ENCODE measurements at regions not wholly inside any gene's neighbourhood (a gene's known extent, or its start where the extent isn't known, plus 50 kb on each side); places are given as distances from the start of the nearest gene placed in this dataset.

GRCh38 chr2:128591861-128592822, 273.5 kb upstream of the HS6ST1 start:
- Histone ChIP-seq H3K4me3 (ENCODE audit: control insufficient read depth in 1 of 7, extremely low read depth in 1 of 7, insufficient read depth in 4 of 7, low read depth in 2 of 7, low read length in 6 of 7) (no peak overlapping the region), H3K4me1 (ENCODE audit: control extremely low read depth in 1 of 4, control insufficient read depth in 4 of 4, insufficient read depth in 4 of 4, low read length in 3 of 4) (peaks cover 0 to 16% (median 10%) of the 10 kb centered on the region in 4 experiments), H3K27ac (ENCODE audit: insufficient read depth in 1 of 2, low read depth in 1 of 2, low read length in 2 of 2, poor library complexity in 1 of 2, severe bottlenecking in 2 of 2) (no peak overlapping the region), H3K27me3 (replicated peaks in 2 of 5; ENCODE audit: control insufficient read depth in 4 of 5, insufficient read depth in 5 of 5, low read length in 4 of 5) (no peaks in the 10 kb centered on the region), H3K36me3 (ENCODE audit: control insufficient read depth in 4 of 4, insufficient read depth in 4 of 4, low read length in 3 of 4) (no peaks in the 10 kb centered on the region), H3K9me3 (ENCODE audit: control extremely low read depth in 1 of 5, control insufficient read depth in 4 of 5, insufficient read depth in 2 of 5, low read depth in 1 of 5, low read length in 4 of 5) (no peaks in the 10 kb centered on the region)
- ChIA-PET CTCF (no interaction called here), POLR2A (no interaction called here)
- 92% methylated on average over 8 of the region's 11 CpGs for WGBS (ENCODE audit: insufficient coverage)
- DNase-seq: no peak

DNA sequence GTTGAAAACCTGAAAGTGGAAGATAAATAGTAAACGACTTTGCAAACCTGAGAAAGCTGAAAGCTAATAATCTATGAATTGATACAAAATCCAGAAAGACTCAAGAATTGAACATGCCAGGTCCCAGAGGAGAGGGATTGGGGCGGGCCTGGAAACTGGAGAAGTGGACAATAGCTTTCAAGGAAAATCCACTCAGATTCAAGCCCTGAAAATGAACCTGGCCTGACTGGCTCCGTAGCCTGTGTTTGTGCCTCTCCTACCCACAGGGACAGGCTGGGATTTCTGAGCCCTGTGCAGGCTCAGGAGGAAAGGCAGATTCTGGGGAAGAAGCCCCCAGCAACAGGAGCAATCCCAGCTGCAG, 274.8 kb upstream of the HS6ST1 start:
- ChIA-PET POLR2A (no interaction called here), CTCF (no interaction called here)
- WGBS (ENCODE audit: insufficient coverage): 93% methylated on average over 3 of the region's 3 CpGs

DNA sequence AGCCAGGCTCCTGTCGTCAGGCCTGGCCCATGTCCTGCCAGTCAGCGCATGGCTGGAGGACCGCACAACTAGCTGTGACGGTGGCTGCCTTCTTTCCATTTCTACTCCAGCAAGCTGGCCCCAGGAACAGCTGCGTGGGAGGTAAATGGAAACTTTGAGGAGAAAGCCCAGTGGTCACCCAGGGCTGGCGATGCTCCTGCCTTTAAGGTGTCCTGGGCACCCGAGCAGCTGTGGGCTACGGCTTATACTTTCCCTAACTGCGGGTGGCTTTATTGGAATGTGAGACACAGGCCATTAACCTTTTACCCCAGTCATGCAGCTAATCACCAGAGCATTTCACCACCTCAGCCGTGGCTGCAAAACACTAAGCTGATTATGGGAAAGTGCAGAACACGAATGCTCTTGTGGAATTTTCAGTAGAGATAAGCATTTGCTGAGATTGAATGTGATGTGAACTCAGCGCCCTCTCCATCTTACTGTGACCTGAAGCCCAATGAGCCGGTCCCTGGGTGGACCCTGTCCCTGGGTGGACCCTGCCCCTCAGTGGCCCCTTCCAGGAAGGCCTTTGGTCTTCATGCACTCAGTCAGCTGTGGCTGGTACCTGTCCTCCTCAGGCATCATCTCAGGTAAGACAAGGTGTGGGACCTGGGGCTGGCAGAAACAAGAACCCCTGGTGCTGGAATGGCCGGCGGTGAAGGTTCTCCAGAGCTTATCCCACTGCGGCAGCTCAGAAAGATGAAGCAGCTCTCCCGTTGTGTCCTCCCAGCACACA, 275.4 kb upstream of the HS6ST1 start:
- POLR2A ChIA-PET: no interaction called here
- Histone ChIP-seq H3K27me3 (replicated peaks in 2 of 5; ENCODE audit: control insufficient read depth in 4 of 5, insufficient read depth in 5 of 5, low read length in 4 of 5) (no peaks in the 10 kb centered on the region), H3K4me3 (ENCODE audit: control insufficient read depth in 1 of 7, extremely low read depth in 1 of 7, insufficient read depth in 4 of 7, low read depth in 2 of 7, low read length in 6 of 7) (no peak overlapping the region), H3K36me3 (ENCODE audit: control insufficient read depth in 4 of 4, insufficient read depth in 4 of 4, low read length in 3 of 4) (no peaks in the 10 kb centered on the region), H3K4me1 (ENCODE audit: control extremely low read depth in 1 of 4, control insufficient read depth in 4 of 4, insufficient read depth in 4 of 4, low read length in 3 of 4) (peaks cover 0 to 16% (median 10%) of the 10 kb centered on the region in 4 experiments), H3K9me3 (ENCODE audit: control extremely low read depth in 1 of 5, control insufficient read depth in 4 of 5, insufficient read depth in 2 of 5, low read depth in 1 of 5, low read length in 4 of 5) (no peaks in the 10 kb centered on the region), H3K27ac (ENCODE audit: insufficient read depth in 1 of 2, low read depth in 1 of 2, low read length in 2 of 2, poor library complexity in 1 of 2, severe bottlenecking in 2 of 2) (no peak overlapping the region)
- no peak for DNase-seq
- CTCF ChIA-PET: no interaction called here
- WGBS (ENCODE audit: insufficient coverage): 98% methylated on average over 14 of the region's 17 CpGs

More for the DNA sequence above, 274.8 kb upstream of the HS6ST1 start:
- DNase-seq: no peak
- Histone ChIP-seq H3K4me3 (ENCODE audit: control insufficient read depth in 1 of 7, extremely low read depth in 1 of 7, insufficient read depth in 4 of 7, low read depth in 2 of 7, low read length in 6 of 7) (no peak overlapping the region), H3K27ac (ENCODE audit: insufficient read depth in 1 of 2, low read depth in 1 of 2, low read length in 2 of 2, poor library complexity in 1 of 2, severe bottlenecking in 2 of 2) (no peak overlapping the region), H3K36me3 (ENCODE audit: control insufficient read depth in 4 of 4, insufficient read depth in 4 of 4, low read length in 3 of 4) (no peaks in the 10 kb centered on the region), H3K9me3 (ENCODE audit: control extremely low read depth in 1 of 5, control insufficient read depth in 4 of 5, insufficient read depth in 2 of 5, low read depth in 1 of 5, low read length in 4 of 5) (no peaks in the 10 kb centered on the region), H3K4me1 (ENCODE audit: control extremely low read depth in 1 of 4, control insufficient read depth in 4 of 4, insufficient read depth in 4 of 4, low read length in 3 of 4) (peaks cover 0 to 16% (median 10%) of the 10 kb centered on the region in 4 experiments), H3K27me3 (replicated peaks in 2 of 5; ENCODE audit: control insufficient read depth in 4 of 5, insufficient read depth in 5 of 5, low read length in 4 of 5) (no peaks in the 10 kb centered on the region)

DNA sequence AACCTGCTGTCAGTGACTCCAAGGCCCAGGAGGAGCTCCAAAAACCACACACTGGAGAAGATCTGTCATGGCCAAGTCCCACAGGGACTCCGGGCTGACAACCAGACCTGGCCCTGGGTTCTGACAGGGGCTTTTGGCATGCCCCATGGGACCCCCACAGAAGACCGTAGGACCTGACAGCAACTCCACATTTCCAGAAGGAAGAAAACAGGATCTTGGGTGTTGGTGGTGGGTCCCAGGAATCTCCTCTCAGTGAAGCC, 275.9 kb upstream of the HS6ST1 start:
- no peaks in the 10 kb centered on the region for H3K27me3 ChIP-seq (replicated peaks in 2 of 5; ENCODE audit: control insufficient read depth in 4 of 5, insufficient read depth in 5 of 5, low read length in 4 of 5)
- CTCF ChIA-PET: no interaction called here
- POLR2A ChIA-PET: no interaction called here
- 100% methylated on average over 2 of the region's 2 CpGs for WGBS (ENCODE audit: insufficient coverage)
- no peak overlapping the region for H3K4me3 ChIP-seq (ENCODE audit: control insufficient read depth in 1 of 7, extremely low read depth in 1 of 7, insufficient read depth in 4 of 7, low read depth in 2 of 7, low read length in 6 of 7)
- no peaks in the 10 kb centered on the region for H3K9me3 ChIP-seq (ENCODE audit: control extremely low read depth in 1 of 5, control insufficient read depth in 4 of 5, insufficient read depth in 2 of 5, low read depth in 1 of 5, low read length in 4 of 5)
- no peak for DNase-seq
- H3K27ac ChIP-seq (ENCODE audit: insufficient read depth in 1 of 2, low read depth in 1 of 2, low read length in 2 of 2, poor library complexity in 1 of 2, severe bottlenecking in 2 of 2): no peak overlapping the region
- no peaks in the 10 kb centered on the region for H3K36me3 ChIP-seq (ENCODE audit: control insufficient read depth in 4 of 4, insufficient read depth in 4 of 4, low read length in 3 of 4)
- peaks cover 0 to 16% (median 10%) of the 10 kb centered on the region in 4 experiments for H3K4me1 ChIP-seq (ENCODE audit: control extremely low read depth in 1 of 4, control insufficient read depth in 4 of 4, insufficient read depth in 4 of 4, low read length in 3 of 4)

GRCh38 chr2:128594953-128595677, 276.4 kb upstream of the HS6ST1 start:
- peaks cover 0 to 16% (median 10%) of the 10 kb centered on the region in 4 experiments for H3K4me1 ChIP-seq (ENCODE audit: control extremely low read depth in 1 of 4, control insufficient read depth in 4 of 4, insufficient read depth in 4 of 4, low read length in 3 of 4)
- 97% methylated on average over 13 of the region's 13 CpGs for WGBS (ENCODE audit: insufficient coverage)
- POLR2A ChIA-PET: no interaction called here
- DNase-seq: no peak
- H3K4me3 ChIP-seq (ENCODE audit: control insufficient read depth in 1 of 7, extremely low read depth in 1 of 7, insufficient read depth in 4 of 7, low read depth in 2 of 7, low read length in 6 of 7): no peak overlapping the region
- H3K27me3 ChIP-seq (replicated peaks in 2 of 5; ENCODE audit: control insufficient read depth in 4 of 5, insufficient read depth in 5 of 5, low read length in 4 of 5): no peaks in the 10 kb centered on the region
- CTCF ChIA-PET: interaction anchor here (1.1 to 1.2 kb wide), 2 partner anchors 9 to 467 kb away, joined by 3 read pairs; no protein-coding TSS in a partner anchor
- H3K27ac ChIP-seq (ENCODE audit: insufficient read depth in 1 of 2, low read depth in 1 of 2, low read length in 2 of 2, poor library complexity in 1 of 2, severe bottlenecking in 2 of 2): no peak overlapping the region
- H3K36me3 ChIP-seq (ENCODE audit: control insufficient read depth in 4 of 4, insufficient read depth in 4 of 4, low read length in 3 of 4): no peaks in the 10 kb centered on the region
- no peaks in the 10 kb centered on the region for H3K9me3 ChIP-seq (ENCODE audit: control extremely low read depth in 1 of 5, control insufficient read depth in 4 of 5, insufficient read depth in 2 of 5, low read depth in 1 of 5, low read length in 4 of 5)

GRCh38 chr2:128595763-128596395, 277.2 kb upstream of the HS6ST1 start:
- Histone ChIP-seq H3K9me3 (ENCODE audit: control extremely low read depth in 1 of 5, control insufficient read depth in 4 of 5, insufficient read depth in 2 of 5, low read depth in 1 of 5, low read length in 4 of 5) (no peaks in the 10 kb centered on the region), H3K27me3 (replicated peaks in 2 of 5; ENCODE audit: control insufficient read depth in 4 of 5, insufficient read depth in 5 of 5, low read length in 4 of 5) (no peaks in the 10 kb centered on the region), H3K27ac (ENCODE audit: insufficient read depth in 1 of 2, low read depth in 1 of 2, low read length in 2 of 2, poor library complexity in 1 of 2, severe bottlenecking in 2 of 2) (no peak overlapping the region), H3K36me3 (ENCODE audit: control insufficient read depth in 4 of 4, insufficient read depth in 4 of 4, low read length in 3 of 4) (no peaks in the 10 kb centered on the region), H3K4me1 (ENCODE audit: control extremely low read depth in 1 of 4, control insufficient read depth in 4 of 4, insufficient read depth in 4 of 4, low read length in 3 of 4) (peaks cover 0 to 20% (median 10%) of the 10 kb centered on the region in 4 experiments), H3K4me3 (ENCODE audit: control insufficient read depth in 1 of 7, extremely low read depth in 1 of 7, insufficient read depth in 4 of 7, low read depth in 2 of 7, low read length in 6 of 7) (no peak overlapping the region)
- ChIA-PET POLR2A (no interaction called here), CTCF (interaction anchor here (1.1 to 1.2 kb wide), 2 partner anchors 9 to 467 kb away, joined by 3 read pairs; no protein-coding TSS in a partner anchor)
- DNase-seq: no peak
- 71% methylated on average over 8 of the region's 13 CpGs for WGBS (ENCODE audit: insufficient coverage)
